HepG2 (cell line): ENCODE measurements at regions not wholly inside any gene's neighbourhood (a gene's known extent, or its start where the extent isn't known, plus 50 kb on each side); places are given as distances from the start of the nearest gene placed in this dataset.

Experiments used
- KDM2A ChIP-seq: sonication (generic); formaldehyde crosslinking; IDR thresholded peaks from 2 replicates; pipeline ENCODE4 v1.4.0; 2020; ENCODE audit warnings: low read depth, missing genetic modification reagents, borderline replicate concordance
- KDM5A ChIP-seq: fragments of 200-600 bp; sonication (generic); IDR thresholded peaks from 2 replicates; pipeline ENCODE4 v1.7.0; 2018; ENCODE audit warnings: antibody characterized with exemption, mild to moderate bottlenecking, low read length, borderline replicate concordance
- TARDBP ChIP-seq: sonication (generic); formaldehyde crosslinking; IDR thresholded peaks from 2 replicates; pipeline ENCODE4 v1.8.0; 2022; ENCODE audit warnings: mild to moderate bottlenecking, missing genetic modification reagents
- USF2 ChIP-seq, 2 experiments: sonication (generic) in 1 of 2; formaldehyde crosslinking in 1 of 2; IDR thresholded peaks; 2 replicates each; pipeline versions ENCODE4 v1.5.1 to v1.6.1; 2011 to 2020; ENCODE audit warnings: borderline replicate concordance in 1 of 2, low read depth in 1 of 2, low read length in 1 of 2, mild to moderate bottlenecking in 1 of 2, missing genetic modification reagents in 1 of 2, moderate library complexity in 1 of 2

- TF ChIP-seq KDM2A (CRISPR knock-in tag) (no peak), USF2 (IDR thresholded peaks at IDR 0.05; ENCODE audit: low read depth, low read length) (no peak), USF2 (CRISPR knock-in tag; IDR thresholded peaks at IDR 0.05; ENCODE audit: borderline replicate concordance) (no peak), TARDBP (CRISPR knock-in tag) (no peak), KDM5A (no peak)
Observed at GRCh38 chr1:196131691-196132090, 476.5 kb downstream of the KCNT2 start.
